Tibial nerve (tissue), 3 donors: ENCODE measurements at regions not wholly inside any gene's neighbourhood (a gene's known extent, or its start where the extent isn't known, plus 50 kb on each side); places are given as distances from the start of the nearest gene placed in this dataset.

Source experiments
- CTCF ChIP-seq, 5 experiments: fragments of 200-600 bp in 3 of 5; fragments of 450-650 bp in 2 of 5; sonication (generic) in 3 of 5; IDR thresholded peaks; one replicate each; pipeline ENCODE4 v1.5.1; 2016 to 2019; ENCODE audit warnings: antibody characterized with exemption in 5 of 5, mild to moderate bottlenecking in 3 of 5, moderate library complexity in 2 of 5
- POLR2A ChIP-seq, 2 donors: fragments of 450-650 bp; IDR thresholded peaks; one replicate each; pipeline ENCODE4 v1.6.1; 2017; ENCODE audit warnings: antibody characterized with exemption in 2 of 2, mild to moderate bottlenecking in 2 of 2, moderate library complexity in 2 of 2

GRCh38 chr2:192888109-192888508, 693.4 kb upstream of the TMEFF2 start:
- no peak for TF ChIP-seq POLR2A (IDR thresholded peaks at IDR 0.05)
- TF ChIP-seq CTCF (IDR thresholded peaks at IDR 0.05), result no peak
